Frontal cortex (tissue), 3 donors: ENCODE measurements at regions not wholly inside any gene's neighbourhood (a gene's known extent, or its start where the extent isn't known, plus 50 kb on each side); places are given as distances from the start of the nearest gene placed in this dataset.

Experiments
- DNase-seq, 2 donors: peaks; one replicate each; pipeline ENCODE4 v3.0.0; 2012; ENCODE audit warnings: low spot score in 2 of 2
- FAIRE-seq: peaks from 2 replicates; lab custom pipeline; 2012; peaks lifted over from hg19 to GRCh38; lab: Jason Lieb, UNC
- donor health status: control.
- donor health status: control.
- donor health status: control.

DNA sequence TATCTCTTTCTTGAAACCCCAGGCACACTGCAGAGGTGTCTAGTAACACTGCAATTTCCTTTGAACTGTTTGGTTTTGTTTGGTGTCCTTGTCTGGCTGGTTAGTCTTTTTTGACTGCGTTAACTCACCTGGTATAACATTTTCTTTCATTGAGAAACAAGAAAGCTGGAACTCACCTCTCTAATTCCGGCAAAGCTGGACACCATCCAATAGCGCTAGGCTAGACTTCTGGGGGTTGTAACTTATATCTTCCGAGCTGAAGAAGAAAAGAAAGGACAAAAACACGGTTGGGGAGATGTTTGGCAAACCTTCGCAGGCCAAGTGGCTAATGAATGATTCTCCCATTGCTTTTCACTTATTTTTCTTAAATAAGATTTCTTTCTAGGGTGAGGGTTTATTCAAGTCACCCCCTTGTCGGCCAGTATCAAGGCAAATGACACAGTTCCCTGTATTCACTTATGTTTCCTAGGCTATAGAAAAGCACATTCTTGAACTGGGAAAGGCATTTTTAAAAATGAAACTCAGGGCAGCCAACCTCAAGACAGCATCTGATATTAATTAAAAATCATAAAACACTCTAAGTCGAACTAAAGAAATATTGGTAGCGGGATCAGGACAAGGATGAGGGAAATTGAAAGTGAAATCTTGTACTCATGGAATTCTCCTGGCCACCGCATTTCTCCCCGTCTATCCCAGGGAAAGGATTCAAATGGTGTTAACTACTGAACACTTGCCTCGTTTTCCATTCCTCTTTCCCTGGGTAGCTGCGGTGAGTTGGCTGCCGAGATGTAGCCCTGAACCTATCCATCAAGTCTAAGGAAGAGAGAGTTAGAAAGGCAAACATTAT lies 95.9 kb upstream of the ZFHX3 start:
- no peak for FAIRE-seq
- DNase-seq: no peak

DNA sequence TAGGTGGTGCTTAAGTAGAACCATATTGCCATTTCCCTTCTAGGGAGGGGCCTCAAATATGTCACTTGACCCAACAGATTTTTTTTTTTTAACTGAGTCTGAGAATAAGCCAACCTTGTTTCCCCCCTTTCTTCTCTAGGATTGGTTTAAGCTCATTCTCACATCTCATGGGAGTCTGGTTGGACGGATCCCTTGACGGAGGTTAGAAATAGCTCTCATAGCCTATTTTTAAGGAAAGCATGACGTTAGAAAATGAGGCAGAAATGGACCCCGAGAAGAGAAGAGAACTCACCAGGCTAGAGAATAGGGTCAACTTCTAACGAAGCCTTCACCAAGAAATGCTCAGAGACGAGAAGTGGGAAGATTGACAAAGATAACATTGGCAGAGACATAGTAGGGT lies 95.1 kb upstream of the ZFHX3 start:
- FAIRE-seq: no peak
- no peak for DNase-seq

DNA sequence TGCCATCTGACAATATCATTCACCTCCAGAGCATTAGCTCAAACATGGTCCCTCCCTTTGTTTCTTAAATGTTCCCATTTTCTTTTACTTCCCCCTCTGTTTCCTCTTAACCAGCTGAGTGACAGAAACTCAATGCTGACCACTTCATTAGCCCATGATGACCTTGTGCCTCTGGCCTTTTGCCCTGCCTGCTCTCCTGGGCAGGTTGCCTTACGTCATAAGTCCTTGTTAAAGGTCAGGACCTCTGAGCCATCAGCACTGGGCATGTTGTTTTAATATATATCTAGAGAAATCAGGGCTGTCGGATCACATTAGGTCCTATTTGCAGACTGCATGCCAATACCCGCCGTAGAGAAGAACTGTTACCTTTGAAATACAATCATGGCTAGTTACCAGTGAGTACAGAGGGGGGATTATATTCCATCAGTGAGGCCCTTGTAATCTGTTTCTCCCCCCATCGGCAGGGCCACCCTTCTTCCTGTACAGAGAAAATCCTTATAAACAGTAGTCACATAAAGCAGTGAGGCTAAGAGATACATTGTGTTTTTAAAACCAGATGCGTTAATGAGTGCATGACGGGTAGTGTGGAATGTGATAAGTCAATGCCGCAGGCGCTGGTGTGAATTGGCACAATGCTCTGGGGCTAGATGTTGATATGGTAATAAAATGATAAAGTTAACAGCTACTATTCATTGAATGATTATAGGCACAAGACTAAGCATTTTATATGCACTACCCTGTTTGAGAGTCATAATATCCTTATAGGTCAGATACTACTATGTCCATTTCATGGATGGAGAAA lies 94.3 kb upstream of the ZFHX3 start:
- DNase-seq (no peak), FAIRE-seq (no peak)

DNA sequence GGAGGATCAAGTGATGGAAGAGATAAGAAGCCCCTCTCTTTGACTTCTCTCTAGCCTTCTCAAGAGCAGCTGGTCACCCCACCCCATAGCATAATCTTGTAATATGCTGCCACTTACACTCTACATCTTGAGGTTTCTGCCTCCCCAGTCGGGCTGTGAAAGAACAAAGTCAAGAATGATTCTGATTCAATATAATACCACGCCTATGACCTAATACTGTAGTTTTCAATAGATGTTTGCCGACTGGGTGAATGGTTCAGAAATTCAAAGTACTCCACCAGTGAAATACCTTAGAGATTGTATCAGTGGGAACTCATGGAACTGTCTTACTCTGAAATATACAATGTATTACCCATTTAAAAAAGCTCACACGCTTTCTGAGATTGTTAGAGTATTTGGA lies 93.0 kb upstream of the ZFHX3 start:
- FAIRE-seq (no peak), DNase-seq (no peak)

DNA sequence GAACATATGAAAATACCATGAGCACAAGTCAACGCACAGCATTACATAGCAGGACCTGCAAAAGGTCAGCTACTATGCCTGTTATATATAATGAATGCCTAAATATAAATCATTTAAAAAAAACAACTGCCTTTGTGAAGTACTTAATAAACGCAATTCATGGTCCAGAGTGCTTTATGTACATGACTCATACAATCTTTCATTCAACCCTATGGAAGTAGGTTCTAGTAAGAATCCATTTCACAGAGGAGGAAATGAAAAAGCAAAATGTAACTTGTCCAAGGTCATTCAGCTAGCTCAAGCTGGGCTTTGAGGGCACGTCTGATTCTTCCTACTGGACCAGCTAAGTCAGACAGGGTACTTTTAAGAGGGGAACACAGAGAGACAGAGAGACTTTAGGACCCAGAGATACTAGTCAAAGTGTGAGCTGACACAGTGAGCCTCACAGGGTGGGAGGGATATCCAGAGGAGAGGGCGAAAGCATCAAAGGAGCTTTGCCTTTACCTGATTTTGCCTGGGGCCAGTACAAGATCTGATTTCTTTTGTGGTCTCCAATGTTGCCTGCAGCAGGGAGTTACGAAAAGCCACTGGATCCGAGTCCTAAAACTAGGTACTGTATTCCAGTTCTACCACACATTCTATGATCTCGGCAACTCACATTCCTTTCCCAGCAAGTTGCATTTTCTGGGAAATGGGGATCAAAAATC lies 83.4 kb upstream of the ZFHX3 start:
- no peak for FAIRE-seq
- DNase-seq: no peak

DNA sequence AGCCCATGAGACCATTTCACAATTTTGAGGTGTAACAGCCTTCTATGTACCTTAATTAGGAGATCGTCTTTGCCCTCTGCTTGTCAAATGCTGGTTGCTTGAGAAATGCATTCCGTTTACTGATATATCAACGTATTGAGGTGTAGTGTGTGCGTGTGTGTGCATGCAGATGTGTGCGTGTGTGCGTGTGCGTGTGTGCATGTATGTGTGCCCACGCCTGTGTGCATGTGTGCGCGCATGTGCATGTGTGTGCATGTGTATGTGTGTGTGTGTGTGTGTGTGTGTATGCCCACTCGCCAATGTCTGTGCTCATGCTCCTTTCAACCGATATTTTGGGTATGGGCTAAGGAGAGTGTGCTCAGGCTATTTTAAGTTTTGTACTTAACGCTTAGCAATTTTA lies 81.5 kb upstream of the ZFHX3 start:
- no peak for DNase-seq
- no peak for FAIRE-seq

DNA sequence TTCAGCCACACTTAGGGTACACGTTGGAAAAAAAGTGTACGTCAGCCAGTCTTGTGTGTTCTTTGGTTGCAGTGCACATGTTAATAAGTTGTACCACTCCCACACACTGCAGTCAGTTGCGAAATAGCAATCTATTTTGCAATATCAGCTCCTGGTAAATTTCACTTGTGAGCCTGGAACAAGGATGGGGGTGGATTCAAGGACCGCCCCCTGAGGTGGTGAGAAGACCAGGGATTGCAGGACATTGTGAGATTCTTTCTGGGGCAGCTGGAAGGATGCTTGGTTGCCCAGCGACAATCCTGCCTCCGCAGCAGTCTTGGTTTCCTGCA lies 78.6 kb upstream of the ZFHX3 start:
- no peak for FAIRE-seq
- DNase-seq: no peak

DNA sequence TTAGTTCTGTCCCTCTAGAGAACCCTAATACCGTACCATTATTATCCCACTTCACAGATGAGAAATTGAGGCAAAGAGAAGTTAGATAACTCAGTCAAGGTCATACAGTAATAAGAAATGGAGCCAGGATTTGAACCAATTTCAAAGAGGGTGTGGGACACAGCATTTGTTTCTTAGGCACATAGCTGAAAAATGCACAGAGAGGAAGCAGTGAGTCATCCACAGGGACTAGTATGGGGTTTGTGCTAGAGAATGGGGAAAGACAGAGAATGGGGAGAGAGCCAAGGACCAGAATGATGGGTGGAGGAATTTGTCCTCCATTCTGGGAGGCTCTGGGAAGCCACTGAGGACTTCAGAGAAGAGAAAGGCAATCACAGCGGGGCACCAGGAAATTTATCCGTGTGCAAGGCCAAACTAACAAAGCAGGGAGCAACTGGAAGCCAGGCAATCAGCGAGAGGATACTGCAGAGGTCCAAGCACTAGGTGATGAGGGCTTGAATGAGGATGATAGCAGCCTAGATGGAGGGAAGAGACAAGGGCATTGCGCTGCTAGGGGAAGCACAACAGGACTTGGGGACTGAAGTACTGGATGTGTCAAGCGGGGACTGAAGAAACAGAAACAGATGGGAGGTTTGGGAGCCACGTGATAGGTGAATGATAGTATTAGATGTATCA lies 78.1 kb upstream of the ZFHX3 start:
- DNase-seq (no peak), FAIRE-seq (no peak)

DNA sequence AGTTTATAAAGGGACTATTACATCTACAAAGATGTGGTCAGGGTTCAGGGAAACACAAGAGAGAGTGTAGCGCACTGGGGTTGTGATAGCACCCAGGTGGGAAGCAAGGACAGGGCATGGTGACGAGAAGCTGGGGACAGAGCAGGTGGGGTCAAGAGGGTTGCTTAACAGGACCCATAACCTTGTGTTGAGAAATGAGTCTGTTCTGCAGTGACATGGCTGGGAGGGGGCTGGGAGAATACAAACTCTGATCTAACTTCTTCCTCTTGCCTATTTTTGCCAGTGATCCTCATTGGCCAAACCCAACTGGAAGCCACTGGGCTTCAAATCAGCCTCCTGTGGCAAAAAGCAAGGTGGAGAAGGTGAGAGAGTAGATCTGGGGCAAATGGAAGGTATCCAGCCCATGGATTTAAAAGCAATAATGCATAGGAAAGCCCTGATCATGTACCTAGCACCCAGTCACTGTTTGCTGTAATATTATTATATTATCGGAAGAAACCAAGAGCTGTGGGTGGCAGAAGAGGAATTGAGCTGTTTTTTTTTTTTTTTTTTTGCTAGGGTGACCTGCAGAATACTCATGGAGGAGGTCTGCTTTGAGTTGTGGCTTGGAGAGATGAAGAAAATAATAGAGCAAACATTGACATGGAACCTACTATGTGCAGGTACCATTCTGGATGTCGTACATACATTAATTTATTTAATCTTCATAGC lies 76.9 kb upstream of the ZFHX3 start:
- FAIRE-seq (no peak), DNase-seq (no peak)

DNA sequence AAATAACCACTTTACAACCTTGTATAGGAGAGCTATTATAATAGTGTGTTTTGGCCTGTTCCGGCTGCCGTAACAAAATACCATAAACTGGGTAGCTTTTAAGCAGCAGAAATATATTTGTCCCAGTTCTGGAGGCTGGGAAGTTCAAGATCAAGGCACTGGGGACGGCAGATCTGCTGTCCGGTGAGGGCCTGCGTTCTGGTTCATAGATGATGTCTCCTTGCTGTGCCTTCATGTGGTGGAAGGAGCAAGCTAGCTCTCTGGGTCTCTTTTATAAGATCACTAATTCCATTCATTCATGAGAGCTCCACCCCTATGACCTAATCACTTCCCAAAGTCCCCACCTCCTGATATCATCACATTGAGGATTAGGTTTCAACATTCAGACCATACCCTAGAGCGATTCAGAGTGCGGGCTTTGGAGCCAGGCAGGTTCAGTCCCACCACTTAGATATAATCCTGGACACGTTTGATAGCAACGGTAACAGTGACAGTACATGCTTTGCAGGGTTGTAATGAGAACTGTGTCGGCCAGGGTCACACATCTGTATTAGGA lies 76.2 kb upstream of the ZFHX3 start:
- DNase-seq: no peak
- no peak for FAIRE-seq

DNA sequence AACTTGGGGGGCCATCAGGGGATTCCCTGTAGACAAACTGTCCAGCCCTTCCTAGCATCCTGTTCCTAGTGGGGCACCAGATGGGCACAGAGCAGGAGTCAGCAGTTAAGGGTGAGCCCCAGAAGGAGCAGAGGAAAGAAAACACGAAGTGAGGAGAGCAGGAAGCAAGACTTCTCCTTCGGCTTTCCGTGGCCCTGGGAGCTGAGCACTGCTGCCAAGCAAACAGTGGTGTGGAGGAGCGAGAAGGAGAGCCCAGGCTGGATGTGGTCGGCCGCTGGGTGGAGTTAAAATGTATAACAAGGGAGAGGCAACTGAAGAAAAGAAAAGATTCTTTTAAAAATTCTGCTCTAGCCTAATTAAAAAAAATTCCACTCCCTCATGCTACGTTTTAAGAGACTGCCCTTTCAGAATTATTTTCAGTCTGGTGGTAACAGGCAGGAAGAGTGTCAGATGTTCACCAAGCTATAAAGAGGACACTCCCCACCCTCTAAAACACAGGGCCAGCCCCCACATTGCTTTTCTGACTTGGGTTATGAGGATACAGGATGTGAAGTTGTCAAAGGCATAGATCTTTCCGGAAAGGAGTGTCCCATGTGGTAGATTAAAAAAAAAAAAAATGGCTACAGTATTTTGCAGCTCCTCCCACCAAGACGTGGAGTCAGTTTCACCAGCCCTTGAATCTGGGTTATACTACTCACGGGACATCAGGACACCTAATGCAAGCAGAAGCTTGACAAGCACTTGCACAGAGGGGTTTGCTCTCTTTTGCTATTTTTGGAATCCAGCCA lies 74.9 kb upstream of the ZFHX3 start:
- no peak for DNase-seq
- FAIRE-seq: no peak

DNA sequence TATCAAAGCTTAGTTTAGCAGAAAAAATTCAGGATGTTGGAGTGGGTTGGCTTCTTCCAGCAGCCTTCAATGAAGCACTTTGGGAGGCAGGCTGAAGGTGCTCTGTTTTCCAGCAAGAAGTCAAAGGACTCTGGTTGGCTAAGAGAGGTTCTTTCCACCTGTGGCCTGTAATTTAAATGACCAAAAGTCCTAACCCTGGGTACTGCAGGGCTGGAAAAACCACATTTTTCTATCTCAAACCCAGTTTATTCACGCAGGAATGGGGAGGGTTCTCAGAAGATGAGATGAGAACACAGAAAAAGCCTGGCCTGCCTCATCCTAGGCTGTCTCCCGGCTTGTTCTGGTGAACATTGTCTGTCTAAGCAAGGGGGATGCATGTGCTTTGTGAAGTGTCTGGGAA lies 68.6 kb upstream of the ZFHX3 start:
- FAIRE-seq (no peak), DNase-seq (no peak)

DNA sequence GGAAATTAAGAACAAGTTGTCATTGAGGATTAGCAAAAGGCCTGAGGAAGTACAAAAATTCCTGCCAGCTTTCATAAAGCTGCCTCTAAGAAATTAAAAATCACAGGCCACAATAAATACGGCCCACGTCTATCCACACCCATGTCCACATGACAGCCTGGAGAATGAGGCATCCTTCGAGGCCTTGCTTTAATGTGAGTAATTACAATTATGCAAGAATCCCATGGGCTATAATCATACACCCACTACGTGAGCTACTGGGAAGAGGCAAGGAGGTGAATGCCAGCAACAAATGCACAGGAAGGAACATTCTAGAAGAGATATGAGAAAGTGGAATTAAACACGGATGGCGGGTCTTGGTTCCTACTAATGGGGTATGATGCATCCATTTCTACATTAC lies 65.4 kb upstream of the ZFHX3 start:
- FAIRE-seq: no peak
- no peak for DNase-seq

DNA sequence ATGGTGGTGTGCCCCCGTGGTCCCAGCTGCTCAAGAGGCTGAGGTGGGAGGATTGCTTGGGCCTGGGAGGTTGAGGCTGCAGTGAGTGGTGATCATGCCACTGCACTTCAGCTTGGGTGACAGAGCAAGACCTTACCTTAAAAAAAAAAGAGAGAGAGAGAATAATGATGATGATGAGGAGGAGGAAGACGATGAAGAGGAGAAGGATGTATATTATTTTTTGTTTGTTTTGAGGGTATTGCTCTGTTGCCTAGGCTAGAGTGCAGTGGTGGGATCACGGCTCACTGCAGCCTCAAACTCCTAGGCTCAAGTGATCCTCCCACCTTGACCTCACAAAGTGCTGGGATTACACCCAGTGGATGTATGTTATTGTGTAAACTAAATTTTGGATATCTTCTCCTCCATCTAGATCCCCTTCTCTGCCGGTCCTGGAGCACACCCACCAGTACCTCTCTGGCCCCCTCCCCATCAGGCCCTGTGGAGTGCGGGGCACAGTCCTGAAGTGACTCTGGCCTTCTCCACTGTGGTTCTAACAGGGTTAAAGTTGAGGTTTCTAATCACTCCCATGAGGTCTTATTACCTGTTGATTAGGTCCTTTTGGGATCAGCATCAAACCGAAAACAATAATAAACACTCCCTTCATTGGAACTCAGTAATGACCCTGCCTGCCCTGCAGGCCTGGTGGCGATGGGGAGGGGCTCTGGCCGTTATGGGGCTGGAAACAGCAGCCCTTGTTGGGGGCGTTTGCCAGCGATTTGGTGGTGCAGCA lies 60.5 kb upstream of the ZFHX3 start:
- DNase-seq (no peak), FAIRE-seq (no peak)

DNA sequence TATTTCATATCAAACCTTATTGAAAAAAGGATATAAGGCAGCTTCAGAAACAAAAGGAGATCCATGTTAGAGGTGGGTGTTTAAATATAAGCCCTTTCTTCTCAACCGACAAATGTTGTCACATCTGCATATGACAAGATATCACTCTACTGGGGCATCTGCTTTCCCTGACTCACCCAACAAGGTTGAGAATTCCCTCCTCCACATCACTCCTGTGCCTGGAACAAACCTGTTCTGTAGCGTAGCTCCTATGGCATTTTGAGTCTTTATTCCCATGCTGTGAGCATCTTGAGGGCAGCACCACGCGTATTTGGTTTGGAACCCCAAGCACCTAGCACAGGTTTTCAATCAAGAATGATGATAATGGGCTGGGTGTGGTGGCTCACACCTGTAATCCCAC lies 59.4 kb upstream of the ZFHX3 start:
- DNase-seq: no peak
- FAIRE-seq: no peak

DNA sequence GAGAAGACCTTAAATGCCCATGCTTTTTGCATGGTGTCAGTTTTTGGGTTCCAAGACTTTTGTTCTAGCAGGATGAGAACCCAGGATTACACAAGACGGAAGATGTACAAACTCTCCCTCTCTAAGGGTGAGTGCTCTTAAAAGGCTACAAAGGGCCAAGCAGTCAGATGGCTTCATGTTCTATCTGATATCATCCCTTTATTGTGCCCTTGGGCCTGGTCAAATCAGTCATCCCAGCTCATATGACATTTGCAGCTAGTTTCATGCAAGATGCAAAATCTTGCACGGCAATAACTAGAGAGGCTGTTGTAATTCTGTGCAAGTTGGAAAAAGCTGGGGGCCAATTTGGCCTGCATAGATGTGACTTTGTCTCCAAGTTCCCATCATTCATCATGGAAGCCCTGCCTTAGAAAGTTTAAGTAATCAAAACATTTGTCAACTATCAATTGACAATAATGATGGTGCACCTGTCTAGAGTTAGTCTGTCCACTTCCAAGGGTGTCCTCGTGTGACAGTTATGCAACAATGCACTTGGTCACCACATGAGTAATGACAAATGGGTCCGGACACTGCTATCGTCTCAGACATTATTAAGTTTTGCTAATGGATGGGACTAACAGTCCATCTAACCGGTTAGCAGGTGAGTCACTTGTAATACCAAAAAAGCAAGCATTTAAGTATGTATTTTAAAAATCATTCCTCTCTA lies 58.6 kb upstream of the ZFHX3 start:
- FAIRE-seq (no peak), DNase-seq (no peak)

DNA sequence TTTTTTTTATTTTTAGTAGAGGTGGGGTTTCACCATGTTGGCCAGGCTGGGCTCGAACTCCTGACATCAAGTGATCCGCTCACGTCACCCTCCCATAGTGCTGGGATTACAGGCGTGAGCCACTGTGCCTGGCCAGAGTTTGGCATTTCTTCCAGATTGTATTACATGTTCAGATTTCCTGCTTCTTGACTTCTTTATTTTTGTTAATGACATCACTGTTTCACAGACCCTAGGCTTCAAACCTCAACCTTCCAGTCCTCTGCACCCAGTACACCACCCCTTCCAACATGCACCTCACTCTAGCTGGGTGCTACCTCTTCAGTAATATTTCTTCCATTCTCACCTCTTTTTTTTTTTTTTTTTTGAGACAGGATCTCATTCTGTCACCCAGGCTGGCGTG lies 53.6 kb upstream of the ZFHX3 start:
- no peak for DNase-seq
- FAIRE-seq: no peak
